ENCODE measurements at regions not wholly inside any gene's neighbourhood (a gene's known extent, or its start where the extent isn't known, plus 50 kb on each side); places are given as distances from the start of the nearest gene placed in this dataset.

- no peaks in the 10 kb centered on the region for H3K4me1 ChIP-seq (ENCODE audit: control insufficient read depth in 3 of 3, insufficient read depth in 3 of 3, low read length in 3 of 3)
- H3K9ac ChIP-seq (ENCODE audit: low read depth in 1 of 3, low read length in 3 of 3): no peak overlapping the region
- H3K27ac ChIP-seq (ENCODE audit: low read depth, low read length): no peak overlapping the region
Observed at GRCh38 chr6:92762443-92763273, 656.7 kb downstream of the EPHA7 start.

GRCh38 chr6:92759178-92759577, 660.2 kb downstream of the EPHA7 start:
- no peaks in the 10 kb centered on the region for H3K27me3 ChIP-seq (ENCODE audit: control insufficient read depth in 3 of 3, insufficient read depth in 3 of 3, low read length in 3 of 3)
- H3K27ac ChIP-seq (ENCODE audit: low read depth, low read length): no peak overlapping the region
- H3K9me3 ChIP-seq (ENCODE audit: control insufficient read depth in 3 of 3, low read length in 3 of 3): no peaks in the 10 kb centered on the region
- H3K9ac ChIP-seq (ENCODE audit: low read depth in 1 of 3, low read length in 3 of 3): no peak overlapping the region
- no peaks in the 10 kb centered on the region for H3K4me1 ChIP-seq (ENCODE audit: control insufficient read depth in 3 of 3, insufficient read depth in 3 of 3, low read length in 3 of 3)
- no peak overlapping the region for H3K4me3 ChIP-seq (ENCODE audit: low read length in 3 of 3)
- H3K36me3 ChIP-seq (ENCODE audit: control insufficient read depth in 3 of 3, insufficient read depth in 3 of 3, low read length in 3 of 3): no peaks in the 10 kb centered on the region

More at GRCh38 chr6:92762443-92763273, 656.7 kb downstream of the EPHA7 start:
- no peak overlapping the region for H3K4me3 ChIP-seq (ENCODE audit: low read length in 3 of 3)
- peaks cover 0 to 2% (median 0%) of the 10 kb centered on the region in 3 donors for H3K9me3 ChIP-seq (ENCODE audit: control insufficient read depth in 3 of 3, low read length in 3 of 3)
- no peaks in the 10 kb centered on the region for H3K27me3 ChIP-seq (ENCODE audit: control insufficient read depth in 3 of 3, insufficient read depth in 3 of 3, low read length in 3 of 3)
- no peaks in the 10 kb centered on the region for H3K36me3 ChIP-seq (ENCODE audit: control insufficient read depth in 3 of 3, insufficient read depth in 3 of 3, low read length in 3 of 3)

DNA sequence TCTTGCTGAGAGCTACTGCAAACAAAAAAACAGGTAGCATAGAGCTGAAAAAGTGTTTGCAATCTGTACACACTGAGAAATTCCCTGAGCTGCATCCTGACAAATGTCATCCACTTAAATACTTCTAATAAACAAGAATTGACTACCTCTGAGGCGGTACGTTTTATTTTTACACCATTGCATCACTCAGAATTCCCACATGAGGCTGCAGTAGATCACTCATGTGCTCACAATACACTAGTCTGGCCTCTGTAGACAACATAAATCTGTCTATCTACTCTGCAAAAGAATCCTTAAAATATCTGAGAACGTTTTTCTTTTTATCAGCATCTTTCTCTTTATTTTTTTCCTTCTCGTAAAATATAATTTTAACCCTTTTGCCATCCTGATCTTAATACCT, 661.4 kb downstream of the EPHA7 start:
- Histone ChIP-seq H3K9ac (ENCODE audit: low read depth in 1 of 3, low read length in 3 of 3) (no peak overlapping the region), H3K9me3 (ENCODE audit: control insufficient read depth in 3 of 3, low read length in 3 of 3) (peaks cover 0 to 2% (median 0%) of the 10 kb centered on the region in 3 donors), H3K27ac (ENCODE audit: low read depth, low read length) (no peak overlapping the region), H3K4me1 (ENCODE audit: control insufficient read depth in 3 of 3, insufficient read depth in 3 of 3, low read length in 3 of 3) (no peaks in the 10 kb centered on the region), H3K27me3 (ENCODE audit: control insufficient read depth in 3 of 3, insufficient read depth in 3 of 3, low read length in 3 of 3) (no peaks in the 10 kb centered on the region), H3K36me3 (ENCODE audit: control insufficient read depth in 3 of 3, insufficient read depth in 3 of 3, low read length in 3 of 3) (no peaks in the 10 kb centered on the region), H3K4me3 (ENCODE audit: low read length in 3 of 3) (no peak overlapping the region)

DNA sequence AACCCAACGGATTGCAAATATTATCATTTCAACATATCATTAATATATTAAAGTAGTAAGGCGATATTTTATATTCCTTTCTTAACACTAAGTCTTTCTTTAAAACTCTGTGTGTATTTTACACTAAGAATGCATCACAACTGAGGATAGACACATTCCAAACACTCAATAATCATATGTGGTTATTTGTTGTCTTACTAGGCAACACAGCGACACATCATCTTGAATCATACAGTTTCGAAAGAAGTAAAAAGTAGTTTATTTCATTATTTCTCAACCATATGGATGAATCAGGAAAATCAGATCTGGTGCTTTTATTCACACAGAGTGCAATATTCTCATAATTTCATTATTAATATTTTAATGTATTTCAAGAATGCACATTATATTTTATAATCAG, 662.4 kb downstream of the EPHA7 start:
- Histone ChIP-seq H3K27ac (ENCODE audit: low read depth, low read length) (no peak overlapping the region), H3K9me3 (ENCODE audit: control insufficient read depth in 3 of 3, low read length in 3 of 3) (peaks cover 0 to 2% (median 0%) of the 10 kb centered on the region in 3 donors), H3K4me3 (ENCODE audit: low read length in 3 of 3) (no peak overlapping the region), H3K27me3 (ENCODE audit: control insufficient read depth in 3 of 3, insufficient read depth in 3 of 3, low read length in 3 of 3) (no peaks in the 10 kb centered on the region), H3K4me1 (ENCODE audit: control insufficient read depth in 3 of 3, insufficient read depth in 3 of 3, low read length in 3 of 3) (no peaks in the 10 kb centered on the region), H3K36me3 (ENCODE audit: control insufficient read depth in 3 of 3, insufficient read depth in 3 of 3, low read length in 3 of 3) (no peaks in the 10 kb centered on the region), H3K9ac (ENCODE audit: low read depth in 1 of 3, low read length in 3 of 3) (no peak overlapping the region)

DNA sequence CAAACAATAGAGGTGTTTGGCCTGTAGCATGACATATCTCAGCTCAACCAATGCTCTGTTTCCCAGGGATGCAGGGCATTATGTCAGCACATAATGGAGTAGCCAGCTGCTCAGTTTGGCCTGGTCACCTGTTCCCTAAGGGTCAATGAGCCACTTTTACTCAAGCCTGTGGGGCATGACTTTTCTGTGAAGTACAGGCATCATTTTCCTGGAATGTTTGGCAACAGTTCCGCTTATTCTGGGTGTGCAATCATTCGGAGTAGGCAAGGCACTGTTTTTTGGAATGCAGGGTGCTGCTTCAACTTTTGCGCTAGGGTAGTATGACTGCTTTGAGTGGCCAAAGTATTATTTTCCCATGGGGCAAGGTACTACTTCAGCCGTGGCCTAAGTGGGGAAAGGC, 665.4 kb downstream of the EPHA7 start:
- no peak overlapping the region for H3K27ac ChIP-seq (ENCODE audit: low read depth, low read length)
- no peak overlapping the region for H3K4me3 ChIP-seq (ENCODE audit: low read length in 3 of 3)
- H3K36me3 ChIP-seq (ENCODE audit: control insufficient read depth in 3 of 3, insufficient read depth in 3 of 3, low read length in 3 of 3): no peaks in the 10 kb centered on the region
- no peaks in the 10 kb centered on the region for H3K27me3 ChIP-seq (ENCODE audit: control insufficient read depth in 3 of 3, insufficient read depth in 3 of 3, low read length in 3 of 3)
- no peak overlapping the region for H3K9ac ChIP-seq (ENCODE audit: low read depth in 1 of 3, low read length in 3 of 3)
- H3K9me3 ChIP-seq (ENCODE audit: control insufficient read depth in 3 of 3, low read length in 3 of 3): peaks cover 0 to 2% (median 0%) of the 10 kb centered on the region in 3 donors
- no peaks in the 10 kb centered on the region for H3K4me1 ChIP-seq (ENCODE audit: control insufficient read depth in 3 of 3, insufficient read depth in 3 of 3, low read length in 3 of 3)

DNA sequence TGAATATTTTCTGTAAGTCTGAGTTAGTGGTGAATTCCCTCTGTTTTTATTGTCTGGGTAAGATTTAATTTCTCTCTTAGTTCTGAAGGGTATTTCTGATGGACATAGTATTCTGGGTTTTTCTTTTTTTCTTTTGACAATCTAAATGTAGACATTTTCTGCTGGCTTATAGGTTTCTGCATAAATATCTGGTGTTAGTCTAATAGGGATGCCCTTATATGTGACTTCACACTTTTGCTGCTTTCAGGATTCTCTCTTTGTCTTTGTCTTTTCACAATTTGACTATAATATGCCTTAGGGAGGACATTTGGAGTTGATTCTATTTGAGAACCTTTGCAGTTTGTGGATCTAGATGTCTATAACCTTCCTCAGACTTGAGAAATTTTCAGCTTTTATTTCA, 667.2 kb downstream of the EPHA7 start:
- H3K4me1 ChIP-seq (ENCODE audit: control insufficient read depth in 3 of 3, insufficient read depth in 3 of 3, low read length in 3 of 3): no peaks in the 10 kb centered on the region
- no peak overlapping the region for H3K27ac ChIP-seq (ENCODE audit: low read depth, low read length)
- H3K36me3 ChIP-seq (ENCODE audit: control insufficient read depth in 3 of 3, insufficient read depth in 3 of 3, low read length in 3 of 3): no peaks in the 10 kb centered on the region
- H3K9me3 ChIP-seq (ENCODE audit: control insufficient read depth in 3 of 3, low read length in 3 of 3): peaks cover 0 to 2% (median 0%) of the 10 kb centered on the region in 3 donors
- H3K9ac ChIP-seq (ENCODE audit: low read depth in 1 of 3, low read length in 3 of 3): no peak overlapping the region
- H3K27me3 ChIP-seq (ENCODE audit: control insufficient read depth in 3 of 3, insufficient read depth in 3 of 3, low read length in 3 of 3): no peaks in the 10 kb centered on the region
- no peak overlapping the region for H3K4me3 ChIP-seq (ENCODE audit: low read length in 3 of 3)

DNA sequence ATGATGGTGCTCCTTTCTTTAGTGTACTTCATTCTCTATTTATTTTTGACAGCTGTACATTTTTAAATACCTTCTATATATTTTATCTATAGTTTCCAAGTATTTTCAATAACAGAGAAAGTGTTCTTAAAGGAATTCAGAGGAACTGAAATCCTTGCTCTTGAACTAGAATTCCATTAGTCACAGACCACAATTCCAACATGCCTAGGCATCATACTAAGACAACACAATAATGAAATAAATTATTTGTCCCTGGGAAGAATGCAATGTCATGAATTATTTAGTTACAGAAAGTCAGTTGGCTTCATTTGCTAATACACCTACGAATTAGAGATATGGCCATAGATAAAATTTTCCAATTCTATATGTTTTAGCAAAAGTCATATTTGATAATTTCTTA, 671.2 kb downstream of the EPHA7 start:
- Histone ChIP-seq H3K9ac (ENCODE audit: low read depth in 1 of 3, low read length in 3 of 3) (no peak overlapping the region), H3K4me1 (ENCODE audit: control insufficient read depth in 3 of 3, insufficient read depth in 3 of 3, low read length in 3 of 3) (no peaks in the 10 kb centered on the region), H3K27ac (ENCODE audit: low read depth, low read length) (no peak overlapping the region), H3K36me3 (ENCODE audit: control insufficient read depth in 3 of 3, insufficient read depth in 3 of 3, low read length in 3 of 3) (no peaks in the 10 kb centered on the region), H3K4me3 (ENCODE audit: low read length in 3 of 3) (no peak overlapping the region), H3K27me3 (ENCODE audit: control insufficient read depth in 3 of 3, insufficient read depth in 3 of 3, low read length in 3 of 3) (no peaks in the 10 kb centered on the region), H3K9me3 (ENCODE audit: control insufficient read depth in 3 of 3, low read length in 3 of 3) (peaks cover 0 to 2% (median 0%) of the 10 kb centered on the region in 3 donors)

GRCh38 chr6:92737983-92738382, 681.4 kb downstream of the EPHA7 start:
- Histone ChIP-seq H3K36me3 (ENCODE audit: control insufficient read depth in 3 of 3, insufficient read depth in 3 of 3, low read length in 3 of 3) (no peaks in the 10 kb centered on the region), H3K9me3 (ENCODE audit: control insufficient read depth in 3 of 3, low read length in 3 of 3) (peaks cover 0 to 3% (median 0%) of the 10 kb centered on the region in 3 donors), H3K4me1 (ENCODE audit: control insufficient read depth in 3 of 3, insufficient read depth in 3 of 3, low read length in 3 of 3) (no peaks in the 10 kb centered on the region), H3K27me3 (ENCODE audit: control insufficient read depth in 3 of 3, insufficient read depth in 3 of 3, low read length in 3 of 3) (no peaks in the 10 kb centered on the region), H3K4me3 (ENCODE audit: low read length in 3 of 3) (no peak overlapping the region), H3K9ac (ENCODE audit: low read depth in 1 of 3, low read length in 3 of 3) (no peak overlapping the region), H3K27ac (ENCODE audit: low read depth, low read length) (no peak overlapping the region)

GRCh38 chr6:92723390-92723931, 695.9 kb downstream of the EPHA7 start:
- Histone ChIP-seq H3K27ac (ENCODE audit: low read depth, low read length) (no peak overlapping the region), H3K4me3 (ENCODE audit: low read length in 3 of 3) (no peak overlapping the region), H3K9ac (ENCODE audit: low read depth in 1 of 3, low read length in 3 of 3) (no peak overlapping the region), H3K4me1 (ENCODE audit: control insufficient read depth in 3 of 3, insufficient read depth in 3 of 3, low read length in 3 of 3) (no peaks in the 10 kb centered on the region), H3K27me3 (ENCODE audit: control insufficient read depth in 3 of 3, insufficient read depth in 3 of 3, low read length in 3 of 3) (no peaks in the 10 kb centered on the region), H3K9me3 (ENCODE audit: control insufficient read depth in 3 of 3, low read length in 3 of 3) (peaks cover 0 to 3% (median 2%) of the 10 kb centered on the region in 3 donors), H3K36me3 (ENCODE audit: control insufficient read depth in 3 of 3, insufficient read depth in 3 of 3, low read length in 3 of 3) (no peaks in the 10 kb centered on the region)

DNA sequence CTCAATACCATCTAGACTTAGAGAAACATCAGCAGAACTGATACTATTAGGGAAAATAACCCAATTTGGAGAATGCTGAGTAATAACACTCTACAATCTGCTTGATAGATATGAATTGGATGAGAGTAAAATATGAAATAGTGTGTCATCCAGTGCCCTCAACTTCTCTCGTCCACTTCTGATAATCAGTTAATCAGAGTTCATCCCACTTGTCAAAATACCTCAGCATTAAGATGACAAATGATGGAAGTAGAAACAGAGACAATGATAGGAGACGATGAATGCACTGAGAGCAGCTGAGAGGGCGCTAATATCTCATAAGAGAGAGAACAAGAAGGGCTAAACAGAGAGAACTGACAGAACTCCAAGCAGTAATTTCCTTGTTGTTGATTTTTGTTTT, 699.6 kb downstream of the EPHA7 start:
- H3K4me1 ChIP-seq (ENCODE audit: control insufficient read depth in 3 of 3, insufficient read depth in 3 of 3, low read length in 3 of 3): no peaks in the 10 kb centered on the region
- H3K27ac ChIP-seq (ENCODE audit: low read depth, low read length): no peak overlapping the region
- H3K4me3 ChIP-seq (ENCODE audit: low read length in 3 of 3): no peak overlapping the region
- no peak overlapping the region for H3K9ac ChIP-seq (ENCODE audit: low read depth in 1 of 3, low read length in 3 of 3)
- no peaks in the 10 kb centered on the region for H3K27me3 ChIP-seq (ENCODE audit: control insufficient read depth in 3 of 3, insufficient read depth in 3 of 3, low read length in 3 of 3)
- H3K9me3 ChIP-seq (ENCODE audit: control insufficient read depth in 3 of 3, low read length in 3 of 3): peaks cover 0 to 3% (median 2%) of the 10 kb centered on the region in 3 donors
- no peaks in the 10 kb centered on the region for H3K36me3 ChIP-seq (ENCODE audit: control insufficient read depth in 3 of 3, insufficient read depth in 3 of 3, low read length in 3 of 3)

Data from skeletal muscle tissue (tissue), 3 donors.